DMS53 (cell line): ENCODE measurements at regions not wholly inside any gene's neighbourhood (a gene's known extent, or its start where the extent isn't known, plus 50 kb on each side); places are given as distances from the start of the nearest gene placed in this dataset.
A peak's percentile ranks its signal among the peaks of the same experiment; 100 is the strongest.

Experiments
- DNase-seq: peaks from one replicate; lab custom pipeline; 2025; lab: John Stamatoyannopoulos, UW

GRCh38 chr3:72113564-72113963, 328.6 kb upstream of the PROK2 start:
- no peak for DNase-seq

GRCh38 chr3:72112435-72112834, 327.5 kb upstream of the PROK2 start:
- no peak for DNase-seq

- no peak for DNase-seq
Measured at GRCh38 chr3:72111265-72112205, 326.6 kb upstream of the PROK2 start.

- DNase-seq, result no peak
Measured at GRCh38 chr3:72109327-72110259, 324.6 kb upstream of the PROK2 start.

- DNase-seq, result no peak
Measured at GRCh38 chr3:72105306-72105705, 320.4 kb upstream of the PROK2 start.

- no peak for DNase-seq
Measured at GRCh38 chr3:72102112-72102616, 317.2 kb upstream of the PROK2 start.

- DNase-seq, result peak; percentile 7
Measured at GRCh38 chr3:72101494-72101893, 316.5 kb upstream of the PROK2 start.

GRCh38 chr3:72100601-72101187, 315.7 kb upstream of the PROK2 start:
- DNase-seq, result peak; percentile 65

- no peak for DNase-seq
Measured at GRCh38 chr3:72100080-72100511, 315.1 kb upstream of the PROK2 start.

- no peak for DNase-seq
Measured at GRCh38 chr3:72099326-72100079, 314.6 kb upstream of the PROK2 start.

GRCh38 chr3:72097053-72097452, 312.1 kb upstream of the PROK2 start:
- DNase-seq, result no peak

- no peak for DNase-seq
Measured at GRCh38 chr3:72095521-72095920, 310.6 kb upstream of the PROK2 start.

GRCh38 chr3:72093992-72094334, 309.0 kb upstream of the PROK2 start:
- DNase-seq, result no peak

GRCh38 chr3:72093270-72093991, 308.5 kb upstream of the PROK2 start:
- DNase-seq, result no peak

GRCh38 chr3:72092778-72093177, 307.8 kb upstream of the PROK2 start:
- DNase-seq, result no peak

GRCh38 chr3:72088486-72089025, 303.6 kb upstream of the PROK2 start:
- DNase-seq, result no peak

- no peak for DNase-seq
Measured at GRCh38 chr3:72087420-72087819, 302.5 kb upstream of the PROK2 start.

GRCh38 chr3:72086743-72087087, 301.8 kb upstream of the PROK2 start:
- no peak for DNase-seq

GRCh38 chr3:72086042-72086742, 301.2 kb upstream of the PROK2 start:
- no peak for DNase-seq

GRCh38 chr3:72085036-72085435, 300.1 kb upstream of the PROK2 start:
- no peak for DNase-seq
